ENCODE measurements at regions not wholly inside any gene's neighbourhood (a gene's known extent, or its start where the extent isn't known, plus 50 kb on each side); places are given as distances from the start of the nearest gene placed in this dataset.

- DNase-seq, result no peak
Observed at GRCh38 chr20:11190741-11191140, 516.9 kb upstream of the JAG1 start.

GRCh38 chr20:11192106-11192505 is 518.3 kb upstream of the JAG1 start:
- DNase-seq, result no peak

- no peak for DNase-seq
Observed at GRCh38 chr20:11193241-11193640, 519.4 kb upstream of the JAG1 start.

GRCh38 chr20:11195169-11195568 is 521.4 kb upstream of the JAG1 start:
- DNase-seq, result no peak

GRCh38 chr20:11195899-11196558 is 522.2 kb upstream of the JAG1 start:
- DNase-seq, result no peak

- no peak for DNase-seq
Observed at GRCh38 chr20:11197851-11198250, 524.1 kb upstream of the JAG1 start.

- DNase-seq, result no peak
Observed at GRCh38 chr20:11200423-11200822, 526.6 kb upstream of the JAG1 start.

GRCh38 chr20:11204926-11205768 is 531.3 kb upstream of the JAG1 start:
- no peak for DNase-seq

GRCh38 chr20:11205769-11206362 is 532.1 kb upstream of the JAG1 start:
- DNase-seq, result no peak

GRCh38 chr20:11207749-11208502 is 534.1 kb upstream of the JAG1 start:
- no peak for DNase-seq

- DNase-seq, result no peak
Observed at GRCh38 chr20:11210611-11211010, 536.8 kb upstream of the JAG1 start.

GRCh38 chr20:11212272-11212671 is 538.5 kb upstream of the JAG1 start:
- no peak for DNase-seq

- no peak for DNase-seq
Observed at GRCh38 chr20:11212902-11213301, 539.1 kb upstream of the JAG1 start.

GRCh38 chr20:11214256-11214840 is 540.5 kb upstream of the JAG1 start:
- no peak for DNase-seq

GRCh38 chr20:11216451-11217314 is 542.9 kb upstream of the JAG1 start:
- DNase-seq, result no peak

- no peak for DNase-seq
Observed at GRCh38 chr20:11217326-11218172, 543.8 kb upstream of the JAG1 start.

GRCh38 chr20:11218173-11218680 is 544.4 kb upstream of the JAG1 start:
- DNase-seq, result no peak

GRCh38 chr20:11219192-11219591 is 545.4 kb upstream of the JAG1 start:
- no peak for DNase-seq

GRCh38 chr20:11221046-11221445 is 547.2 kb upstream of the JAG1 start:
- no peak for DNase-seq

GRCh38 chr20:11222243-11222642 is 548.4 kb upstream of the JAG1 start:
- DNase-seq, result no peak

GRCh38 chr20:11227602-11228001 is 553.8 kb upstream of the JAG1 start:
- DNase-seq, result no peak
